ENCODE measurements at regions not wholly inside any gene's neighbourhood (a gene's known extent, or its start where the extent isn't known, plus 50 kb on each side); places are given as distances from the start of the nearest gene placed in this dataset.

DNA sequence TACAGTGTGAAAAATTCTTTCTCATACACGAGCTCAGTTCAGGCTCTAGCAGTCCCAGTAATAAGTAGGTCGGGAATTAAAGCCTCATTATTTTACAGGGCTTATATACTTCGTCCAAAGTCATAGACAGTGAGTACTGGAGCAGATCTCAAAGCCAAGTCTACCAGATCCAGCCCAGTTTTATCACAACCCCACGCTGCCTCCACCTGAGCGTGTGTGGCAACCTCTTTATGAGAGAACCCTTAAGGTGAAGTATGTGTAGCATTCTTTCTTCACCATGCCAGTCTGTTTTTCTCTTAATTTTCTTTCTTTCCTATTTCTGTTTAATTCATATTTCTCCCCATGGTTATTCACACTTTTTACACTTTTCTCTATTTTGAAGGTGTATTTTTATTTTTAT, 574.6 kb upstream of the ARPP21 start:
- TF ChIP-seq POLR2A (IDR thresholded peaks at IDR 0.05; ENCODE audit: low read depth, low read length) (no peak), POLR2AphosphoS5 (IDR thresholded peaks at IDR 0.05; ENCODE audit: low read depth, low read length) (no peak), TAF1 (IDR thresholded peaks at IDR 0.05; ENCODE audit: borderline replicate concordance, low read depth, low read length) (no peak)

All from GM12892 (cell line).